AG04450 (cell line): ENCODE measurements at regions not wholly inside any gene's neighbourhood (a gene's known extent, or its start where the extent isn't known, plus 50 kb on each side); places are given as distances from the start of the nearest gene placed in this dataset.

Source experiments
- CTCF ChIA-PET: fragments of 300-600, 350-600 bp; formaldehyde crosslinking; extraction: SDS; loops from one replicate; lab custom pipeline; 2022; ENCODE audit warnings: antibody characterized with exemption, inconsistent platforms; lab: Charles Lee
- POLR2A ChIA-PET: fragments of 350-600 bp; formaldehyde crosslinking; extraction: SDS; loops from one replicate; lab custom pipeline; 2021; ENCODE audit warnings: antibody characterized with exemption, inconsistent platforms; lab: Yijun Ruan, JAX
- DNase-seq: peaks from one replicate; pipeline ENCODE4 v3.0.0-alpha.2; 2011; ENCODE audit warnings: low read depth, low spot score
- H3K27ac ChIP-seq: one replicate; pipeline ENCODE4 v1.5.1; 2012; ENCODE audit warnings: low read depth, low read length, control low read depth
- H3K27me3 ChIP-seq: one replicate; pipeline ENCODE4 v1.6.0; 2012; ENCODE audit warnings: low read length; ENCODE audit not compliant: control insufficient read depth, insufficient read depth
- H3K4me3 ChIP-seq: 2 replicates; pipeline ENCODE4 v1.5.1; 2011; ENCODE audit warnings: mild to moderate bottlenecking, low read depth, low read length, control low read depth
- H3K9me3 ChIP-seq: 2 replicates; pipeline ENCODE4 v1.5.1; 2012; ENCODE audit warnings: low read length; ENCODE audit not compliant: control insufficient read depth, insufficient read depth
- TF ChIP-seq, protein P1 (sequence below): IDR thresholded peaks from 2 replicates; pipeline ENCODE4 v1.5.1; 2011; ENCODE audit warnings: low read depth, low read length, control low read depth, inconsistent platforms

DNA sequence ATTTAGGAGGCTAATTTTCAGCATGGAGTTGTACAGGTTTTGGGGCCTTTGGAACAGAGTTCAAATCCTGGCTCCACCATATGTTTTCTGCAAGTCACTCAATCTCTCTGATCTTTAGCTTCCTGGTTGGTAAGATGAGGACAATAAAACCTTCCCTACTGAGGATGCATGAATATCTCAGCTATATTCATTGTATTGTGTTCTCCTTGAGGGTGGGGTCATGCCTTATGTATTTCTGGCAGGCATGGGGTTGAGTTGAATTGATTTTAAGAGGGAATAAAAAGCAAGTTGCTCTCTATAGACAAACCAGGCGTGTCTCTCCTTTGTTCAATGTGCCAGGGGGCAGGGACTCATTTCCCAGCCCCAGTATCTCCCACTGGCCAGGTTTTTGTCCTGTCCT lies 173.1 kb downstream of the C12orf75 start:
- H3K27me3 ChIP-seq, result peaks cover 12% of the 10 kb centered on the region
- no peaks in the 10 kb centered on the region for H3K9me3 ChIP-seq
- no peak overlapping the region for H3K27ac ChIP-seq
- CTCF ChIA-PET, result interaction anchor here (0.6 to 0.7 kb wide), 2 partner anchors 23 to 631 kb away, joined by 3 read pairs; no protein-coding TSS in a partner anchor
- TF ChIP-seq, protein P1, sequence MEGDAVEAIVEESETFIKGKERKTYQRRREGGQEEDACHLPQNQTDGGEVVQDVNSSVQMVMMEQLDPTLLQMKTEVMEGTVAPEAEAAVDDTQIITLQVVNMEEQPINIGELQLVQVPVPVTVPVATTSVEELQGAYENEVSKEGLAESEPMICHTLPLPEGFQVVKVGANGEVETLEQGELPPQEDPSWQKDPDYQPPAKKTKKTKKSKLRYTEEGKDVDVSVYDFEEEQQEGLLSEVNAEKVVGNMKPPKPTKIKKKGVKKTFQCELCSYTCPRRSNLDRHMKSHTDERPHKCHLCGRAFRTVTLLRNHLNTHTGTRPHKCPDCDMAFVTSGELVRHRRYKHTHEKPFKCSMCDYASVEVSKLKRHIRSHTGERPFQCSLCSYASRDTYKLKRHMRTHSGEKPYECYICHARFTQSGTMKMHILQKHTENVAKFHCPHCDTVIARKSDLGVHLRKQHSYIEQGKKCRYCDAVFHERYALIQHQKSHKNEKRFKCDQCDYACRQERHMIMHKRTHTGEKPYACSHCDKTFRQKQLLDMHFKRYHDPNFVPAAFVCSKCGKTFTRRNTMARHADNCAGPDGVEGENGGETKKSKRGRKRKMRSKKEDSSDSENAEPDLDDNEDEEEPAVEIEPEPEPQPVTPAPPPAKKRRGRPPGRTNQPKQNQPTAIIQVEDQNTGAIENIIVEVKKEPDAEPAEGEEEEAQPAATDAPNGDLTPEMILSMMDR, result no peak
- H3K4me3 ChIP-seq, result no peak overlapping the region
- DNase-seq, result no peak
- POLR2A ChIA-PET, result no interaction called here

- CTCF ChIA-PET, result interaction anchor here (0.6 kb wide), 1 partner anchor 1125 kb away, joined by 4 read pairs; no protein-coding TSS in a partner anchor
These were observed 173.8 kb downstream of the C12orf75 start for GRCh38 chr12:105504286-105504685.

DNA sequence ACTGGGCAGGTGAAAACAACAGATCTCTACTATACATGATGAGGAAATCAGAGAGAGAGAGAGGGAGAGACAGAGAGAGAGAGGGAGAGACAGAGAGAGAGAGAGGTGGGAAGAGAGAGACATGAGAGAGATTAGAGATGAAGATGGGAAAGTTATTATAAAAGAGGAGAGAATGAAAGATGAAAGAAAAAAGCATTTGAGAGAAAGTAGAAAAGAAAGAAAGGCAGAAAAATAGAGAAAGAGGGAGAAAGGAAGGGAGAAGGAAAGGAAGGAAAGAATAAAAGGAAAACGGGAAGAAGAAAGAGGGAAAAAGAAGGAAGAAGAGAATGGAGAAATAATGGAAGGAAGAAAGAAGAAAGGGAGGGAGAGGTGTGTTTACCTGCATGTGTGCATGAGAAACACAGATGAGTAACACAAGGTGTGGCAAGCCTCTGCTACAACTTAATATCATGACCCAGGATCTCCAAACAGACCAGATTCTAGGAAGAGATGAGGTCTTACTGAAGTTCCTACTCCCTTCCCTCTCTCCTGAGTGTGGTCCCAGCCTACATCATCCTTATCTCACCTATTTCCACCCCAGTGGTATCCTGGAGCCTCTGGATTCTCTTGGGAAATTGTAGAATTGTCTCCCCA lies 176.3 kb downstream of the C12orf75 start:
- DNase-seq, result no peak
- Histone ChIP-seq H3K9me3 (no peaks in the 10 kb centered on the region), H3K27me3 (peaks cover 21% of the 10 kb centered on the region), H3K4me3 (no peak overlapping the region), H3K27ac (no peak overlapping the region)
- ChIA-PET POLR2A (no interaction called here), CTCF (no interaction called here)
- TF ChIP-seq, protein P1, result no peak

More at GRCh38 chr12:105504286-105504685, 173.8 kb downstream of the C12orf75 start:
- H3K4me3 ChIP-seq, result no peak overlapping the region
- peaks cover 12% of the 10 kb centered on the region for H3K27me3 ChIP-seq
- no peak overlapping the region for H3K27ac ChIP-seq
- POLR2A ChIA-PET, result no interaction called here
- no peaks in the 10 kb centered on the region for H3K9me3 ChIP-seq
- TF ChIP-seq, protein P1, result peak; percentile 24
- DNase-seq, result no peak

- Histone ChIP-seq H3K27me3 (peaks cover 21% of the 10 kb centered on the region), H3K4me3 (no peak overlapping the region), H3K27ac (no peak overlapping the region), H3K9me3 (no peaks in the 10 kb centered on the region)
- ChIA-PET CTCF (no interaction called here), POLR2A (no interaction called here)
- TF ChIP-seq, protein P1, result no peak
- DNase-seq, result no peak
These were observed 177.0 kb downstream of the C12orf75 start for GRCh38 chr12:105507311-105508038.

DNA sequence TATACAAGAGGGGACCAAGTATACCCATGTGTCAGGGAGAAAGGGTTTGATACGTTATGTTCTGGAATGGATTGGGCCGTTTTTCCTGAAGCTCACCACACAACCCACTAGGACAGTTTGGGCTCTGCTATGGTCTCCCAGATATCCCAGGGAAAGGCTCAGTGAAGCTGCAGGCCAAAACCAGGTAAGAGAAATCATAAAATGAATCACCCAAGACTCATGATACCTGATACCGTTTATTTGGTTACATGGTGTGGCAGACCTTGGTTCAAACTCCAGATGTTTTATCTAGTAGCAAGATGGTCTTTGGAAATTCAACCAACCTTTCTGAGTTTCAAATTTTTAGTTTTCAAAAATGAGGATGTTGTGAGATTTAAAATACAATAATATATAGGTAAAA lies 177.6 kb downstream of the C12orf75 start:
- Histone ChIP-seq H3K9me3 (no peaks in the 10 kb centered on the region), H3K4me3 (no peak overlapping the region), H3K27me3 (peaks cover 21% of the 10 kb centered on the region), H3K27ac (no peak overlapping the region)
- ChIA-PET CTCF (no interaction called here), POLR2A (no interaction called here)
- TF ChIP-seq, protein P1, result no peak
- DNase-seq, result no peak
